ENCODE measurements at regions not wholly inside any gene's neighbourhood (a gene's known extent, or its start where the extent isn't known, plus 50 kb on each side); places are given as distances from the start of the nearest gene placed in this dataset.

DNA sequence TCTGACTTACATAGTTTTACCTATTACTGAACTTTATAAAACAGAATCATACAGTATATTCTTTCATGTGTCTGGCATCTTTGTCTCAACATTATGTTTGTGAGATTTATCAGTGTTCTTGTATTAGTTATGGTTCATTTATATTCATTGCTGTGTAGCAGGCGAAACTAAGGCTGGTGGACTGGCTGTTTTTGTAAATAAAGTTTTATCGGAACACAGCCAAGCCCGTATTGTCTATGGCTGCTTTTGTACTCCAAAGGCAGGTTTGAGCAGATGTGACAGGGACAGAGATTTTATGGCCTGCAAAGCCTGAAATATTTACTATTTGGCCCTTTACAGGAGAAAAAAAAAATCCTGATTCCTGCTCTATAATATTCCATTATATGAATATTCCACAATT lies 405.8 kb upstream of the RGS6 start:
- TF ChIP-seq MAX (IDR thresholded peaks at IDR 0.05; ENCODE audit: low read depth, low read length) = no peak
- no peak overlapping the region for H3K4me3 ChIP-seq (ENCODE audit: low read depth, low read length)
- no peak for DNase-seq (ENCODE audit: low read depth)

- H3K4me3 ChIP-seq (ENCODE audit: low read depth, low read length) = no peak overlapping the region
- no peak for DNase-seq (ENCODE audit: low read depth)
- TF ChIP-seq POLR2A (IDR thresholded peaks at IDR 0.05; ENCODE audit: extremely low read depth, insufficient read length) (no peak), CTCF (IDR thresholded peaks at IDR 0.05; ENCODE audit: low read depth, low read length) (no peak), MAX (IDR thresholded peaks at IDR 0.05; ENCODE audit: low read depth, low read length) (no peak), MYC (IDR thresholded peaks at IDR 0.05; ENCODE audit: low read depth, low read length) (no peak)
Observed at GRCh38 chr14:71527838-71528237, 404.4 kb upstream of the RGS6 start.

- DNase-seq (ENCODE audit: low read depth) = no peak
- TF ChIP-seq POLR2A (IDR thresholded peaks at IDR 0.05; ENCODE audit: extremely low read depth, insufficient read length) (no peak), CTCF (IDR thresholded peaks at IDR 0.05; ENCODE audit: low read depth, low read length) (no peak), MYC (IDR thresholded peaks at IDR 0.05; ENCODE audit: low read depth, low read length) (no peak), MAX (IDR thresholded peaks at IDR 0.05; ENCODE audit: low read depth, low read length) (no peak)
- no peak overlapping the region for H3K4me3 ChIP-seq (ENCODE audit: low read depth, low read length)
Observed at GRCh38 chr14:71529848-71530247, 402.4 kb upstream of the RGS6 start.

DNA sequence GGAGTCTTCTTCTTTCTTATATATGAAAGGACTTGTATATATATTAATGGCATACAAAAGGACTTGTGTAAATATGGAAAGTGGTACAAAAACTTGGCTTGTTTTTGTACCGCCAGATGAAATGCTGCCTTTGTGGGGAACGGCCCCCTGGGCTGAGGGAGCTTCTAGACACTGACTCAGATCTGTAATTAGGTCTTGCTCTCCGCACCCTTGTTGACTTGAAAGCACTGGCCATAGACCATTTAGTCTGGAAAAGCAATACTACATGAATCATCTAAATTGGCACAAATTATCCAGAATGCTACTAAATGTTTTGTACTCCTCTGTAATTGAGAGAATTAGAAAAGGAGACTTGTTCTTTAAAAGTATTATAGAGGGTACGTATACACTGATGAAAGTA lies 399.9 kb upstream of the RGS6 start:
- H3K4me3 ChIP-seq (ENCODE audit: low read depth, low read length) = no peak overlapping the region
- DNase-seq (ENCODE audit: low read depth) = no peak
- TF ChIP-seq MAX (IDR thresholded peaks at IDR 0.05; ENCODE audit: low read depth, low read length) (no peak), MYC (IDR thresholded peaks at IDR 0.05; ENCODE audit: low read depth, low read length) (no peak)

- DNase-seq (ENCODE audit: low read depth) = no peak
Observed at GRCh38 chr14:71532790-71533189, 399.4 kb upstream of the RGS6 start.

GRCh38 chr14:71533390-71533789 lies 398.8 kb upstream of the RGS6 start:
- DNase-seq (ENCODE audit: low read depth) = no peak
- no peak overlapping the region for H3K4me3 ChIP-seq (ENCODE audit: low read depth, low read length)
- TF ChIP-seq CTCF (IDR thresholded peaks at IDR 0.05; ENCODE audit: low read depth, low read length) (no peak), MAX (IDR thresholded peaks at IDR 0.05; ENCODE audit: low read depth, low read length) (no peak), POLR2A (IDR thresholded peaks at IDR 0.05; ENCODE audit: extremely low read depth, insufficient read length) (no peak), MYC (IDR thresholded peaks at IDR 0.05; ENCODE audit: low read depth, low read length) (no peak)

More at GRCh38 chr14:71532790-71533189, 399.4 kb upstream of the RGS6 start:
- TF ChIP-seq CTCF (IDR thresholded peaks at IDR 0.05; ENCODE audit: low read depth, low read length) (no peak), POLR2A (IDR thresholded peaks at IDR 0.05; ENCODE audit: extremely low read depth, insufficient read length) (no peak), MYC (IDR thresholded peaks at IDR 0.05; ENCODE audit: low read depth, low read length) (no peak), MAX (IDR thresholded peaks at IDR 0.05; ENCODE audit: low read depth, low read length) (no peak)
- H3K4me3 ChIP-seq (ENCODE audit: low read depth, low read length) = no peak overlapping the region

DNA sequence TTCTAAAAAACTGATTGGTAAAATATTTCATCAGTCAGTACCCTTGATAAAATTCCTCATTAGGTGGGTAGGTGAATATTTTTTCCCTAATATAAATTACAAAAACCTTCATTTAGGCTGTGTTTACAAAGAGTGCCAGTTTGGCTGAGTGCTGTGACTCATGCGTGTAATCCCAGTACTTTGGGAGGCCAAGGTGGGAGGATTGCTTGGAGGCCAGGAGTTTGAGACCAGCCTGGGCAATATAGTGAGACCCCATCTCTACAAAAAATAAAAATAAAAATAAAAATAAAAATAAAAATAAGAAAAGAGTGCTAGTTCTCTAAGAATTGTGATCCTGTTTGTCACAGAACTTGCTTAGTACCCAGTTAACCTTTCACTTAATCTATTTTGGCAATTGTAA lies 398.4 kb upstream of the RGS6 start:
- H3K4me3 ChIP-seq (ENCODE audit: low read depth, low read length) = no peak overlapping the region
- DNase-seq (ENCODE audit: low read depth) = no peak
- TF ChIP-seq MYC (IDR thresholded peaks at IDR 0.05; ENCODE audit: low read depth, low read length) (no peak), MAX (IDR thresholded peaks at IDR 0.05; ENCODE audit: low read depth, low read length) (no peak), CTCF (IDR thresholded peaks at IDR 0.05; ENCODE audit: low read depth, low read length) (no peak), POLR2A (IDR thresholded peaks at IDR 0.05; ENCODE audit: extremely low read depth, insufficient read length) (no peak)

All from NB4 (cell line).